Astrocyte of the spinal cord (primary cell): ENCODE measurements at regions not wholly inside any gene's neighbourhood (a gene's known extent, or its start where the extent isn't known, plus 50 kb on each side); places are given as distances from the start of the nearest gene placed in this dataset.
"Not testable (repeated sequence)": the region's sequence is repeated elsewhere in the genome, so short reads cannot be mapped to it uniquely, and the experiment has no call there.

Source experiments
- DNase-seq: peaks from one replicate; pipeline ENCODE4 v3.0.0; 2011; ENCODE audit warnings: low read depth, low spot score
- H3K4me3 ChIP-seq: 2 replicates; pipeline ENCODE4 v1.5.1; 2011; ENCODE audit warnings: low read depth, mild to moderate bottlenecking, low read length, moderate library complexity
- in situ Hi-C: cut with HindIII; loops from 2 replicates; pipeline ENCODE4 v1.10.0; 2017; ENCODE audit warnings: low sequenced_read_pairs
- TF ChIP-seq, protein P1 (sequence below): IDR thresholded peaks from 2 replicates; pipeline ENCODE4 v1.5.1; 2012; ENCODE audit warnings: low read depth, mild to moderate bottlenecking, low read length, inconsistent platforms

DNA sequence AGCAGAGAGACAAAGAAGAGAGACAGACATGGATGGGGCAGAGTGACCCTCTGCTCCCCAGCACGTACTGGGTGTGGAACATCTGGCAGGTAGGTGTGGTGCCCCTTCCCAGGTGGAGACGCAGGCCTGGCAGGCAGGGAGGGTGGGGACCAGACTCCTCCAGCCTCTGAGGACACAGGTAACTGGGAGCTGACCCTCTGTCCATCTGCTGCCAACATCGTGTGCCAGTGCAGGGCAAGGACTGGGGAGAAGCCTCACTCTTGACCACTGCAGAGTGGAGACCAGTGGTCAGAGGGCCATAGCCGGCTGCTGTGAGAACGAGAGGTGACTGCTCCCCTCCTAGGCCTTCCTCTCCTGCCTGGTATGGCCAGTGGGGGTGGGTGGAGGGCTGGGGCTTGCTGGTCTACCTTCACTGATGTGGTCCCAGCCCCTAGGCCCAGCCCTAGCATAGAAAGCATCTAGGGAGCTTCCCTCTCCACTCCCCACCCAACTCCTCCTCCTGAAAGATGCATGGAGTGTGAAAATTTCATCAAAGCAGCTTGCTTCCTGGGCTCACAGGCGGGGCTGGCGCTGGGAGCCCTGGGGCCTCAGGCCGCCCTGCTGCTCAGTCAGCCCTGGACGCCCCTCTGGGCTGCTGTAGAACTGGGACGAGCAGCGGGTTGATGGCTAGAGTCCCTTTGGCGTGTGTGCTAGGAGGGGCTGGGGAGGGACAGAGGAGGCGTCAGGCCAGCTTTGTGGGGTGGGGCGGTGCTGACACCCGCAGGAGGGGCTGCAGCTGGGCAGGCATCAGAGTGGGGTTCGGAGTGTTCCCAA is 90.3 kb downstream of the PLXNA1 start:
- no peak for DNase-seq
- TF ChIP-seq, protein P1, sequence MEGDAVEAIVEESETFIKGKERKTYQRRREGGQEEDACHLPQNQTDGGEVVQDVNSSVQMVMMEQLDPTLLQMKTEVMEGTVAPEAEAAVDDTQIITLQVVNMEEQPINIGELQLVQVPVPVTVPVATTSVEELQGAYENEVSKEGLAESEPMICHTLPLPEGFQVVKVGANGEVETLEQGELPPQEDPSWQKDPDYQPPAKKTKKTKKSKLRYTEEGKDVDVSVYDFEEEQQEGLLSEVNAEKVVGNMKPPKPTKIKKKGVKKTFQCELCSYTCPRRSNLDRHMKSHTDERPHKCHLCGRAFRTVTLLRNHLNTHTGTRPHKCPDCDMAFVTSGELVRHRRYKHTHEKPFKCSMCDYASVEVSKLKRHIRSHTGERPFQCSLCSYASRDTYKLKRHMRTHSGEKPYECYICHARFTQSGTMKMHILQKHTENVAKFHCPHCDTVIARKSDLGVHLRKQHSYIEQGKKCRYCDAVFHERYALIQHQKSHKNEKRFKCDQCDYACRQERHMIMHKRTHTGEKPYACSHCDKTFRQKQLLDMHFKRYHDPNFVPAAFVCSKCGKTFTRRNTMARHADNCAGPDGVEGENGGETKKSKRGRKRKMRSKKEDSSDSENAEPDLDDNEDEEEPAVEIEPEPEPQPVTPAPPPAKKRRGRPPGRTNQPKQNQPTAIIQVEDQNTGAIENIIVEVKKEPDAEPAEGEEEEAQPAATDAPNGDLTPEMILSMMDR, result no peak
- H3K4me3 ChIP-seq, result no peak overlapping the region
- in situ Hi-C loops, result no loop called here

DNA sequence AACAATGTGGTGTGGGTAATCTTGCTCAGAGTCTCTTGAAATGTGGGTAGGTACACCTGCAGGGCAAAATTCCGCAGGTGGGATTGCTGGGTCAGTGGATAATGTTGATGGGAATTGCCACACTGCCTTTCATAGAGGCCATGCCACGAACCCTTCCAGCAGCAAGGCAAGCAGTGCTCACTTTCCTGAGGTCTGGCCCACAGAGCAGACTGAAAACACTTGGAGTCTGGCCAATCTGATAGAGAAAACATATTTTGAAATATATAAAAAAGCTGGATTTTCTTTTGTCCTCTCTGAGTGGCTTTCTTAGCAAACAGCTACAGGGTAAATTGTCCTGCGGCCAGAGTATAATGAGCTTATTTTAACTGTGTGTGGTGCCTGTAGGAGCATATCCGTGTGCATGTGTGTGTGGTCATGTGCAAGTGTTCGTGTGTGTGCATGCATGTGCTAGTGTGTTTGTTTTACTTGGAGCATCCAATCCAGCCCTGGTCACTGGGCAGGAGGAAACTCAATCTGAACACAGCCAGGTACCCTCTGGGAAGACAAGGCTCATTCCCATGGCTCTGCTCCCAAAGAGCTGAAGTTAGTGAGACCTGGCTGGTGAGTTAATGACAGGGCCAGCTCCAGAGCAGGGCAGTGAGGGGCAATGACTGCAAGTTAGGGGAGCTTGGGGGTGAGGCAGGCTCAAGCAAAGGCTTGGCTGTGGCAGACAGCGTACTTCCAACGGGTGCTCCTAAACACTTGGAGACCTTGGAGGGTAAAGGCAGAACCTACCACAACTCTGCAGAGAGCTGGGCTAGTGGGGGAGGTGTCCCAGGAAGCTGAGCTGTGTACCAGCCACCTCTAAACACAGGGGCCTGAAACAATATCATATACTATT is 91.3 kb downstream of the PLXNA1 start:
- in situ Hi-C loops, result no loop called here
- no peak for DNase-seq
- no peak overlapping the region for H3K4me3 ChIP-seq
- TF ChIP-seq, protein P1, result no peak

DNA sequence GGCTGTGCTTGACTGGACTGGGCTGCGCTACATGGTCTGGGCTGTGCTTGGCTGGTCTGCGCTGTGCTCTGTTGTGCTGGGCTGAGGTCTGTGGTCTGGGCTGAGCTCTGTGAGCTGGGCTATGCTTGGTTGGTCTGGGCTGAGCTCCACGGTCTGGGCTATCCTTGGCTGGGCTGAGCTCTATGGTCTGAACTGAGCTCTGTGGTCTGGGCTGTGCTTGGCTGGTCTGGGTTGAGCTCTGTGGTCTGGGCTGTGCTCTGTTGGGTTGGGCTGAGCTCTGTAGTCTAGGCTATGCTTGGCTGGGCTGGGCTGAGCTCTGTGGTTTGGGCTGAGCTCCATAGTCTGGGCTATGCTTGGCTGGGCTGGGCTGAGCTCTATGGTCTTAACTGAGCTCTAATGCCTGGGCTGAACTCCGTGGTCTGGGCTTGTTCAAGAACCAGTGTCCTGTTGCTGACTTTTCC is 92.0 kb downstream of the PLXNA1 start:
- TF ChIP-seq, protein P1, result no peak
- peak; percentile 61 for DNase-seq
- no peak overlapping the region for H3K4me3 ChIP-seq
- in situ Hi-C loops, result no loop called here

DNA sequence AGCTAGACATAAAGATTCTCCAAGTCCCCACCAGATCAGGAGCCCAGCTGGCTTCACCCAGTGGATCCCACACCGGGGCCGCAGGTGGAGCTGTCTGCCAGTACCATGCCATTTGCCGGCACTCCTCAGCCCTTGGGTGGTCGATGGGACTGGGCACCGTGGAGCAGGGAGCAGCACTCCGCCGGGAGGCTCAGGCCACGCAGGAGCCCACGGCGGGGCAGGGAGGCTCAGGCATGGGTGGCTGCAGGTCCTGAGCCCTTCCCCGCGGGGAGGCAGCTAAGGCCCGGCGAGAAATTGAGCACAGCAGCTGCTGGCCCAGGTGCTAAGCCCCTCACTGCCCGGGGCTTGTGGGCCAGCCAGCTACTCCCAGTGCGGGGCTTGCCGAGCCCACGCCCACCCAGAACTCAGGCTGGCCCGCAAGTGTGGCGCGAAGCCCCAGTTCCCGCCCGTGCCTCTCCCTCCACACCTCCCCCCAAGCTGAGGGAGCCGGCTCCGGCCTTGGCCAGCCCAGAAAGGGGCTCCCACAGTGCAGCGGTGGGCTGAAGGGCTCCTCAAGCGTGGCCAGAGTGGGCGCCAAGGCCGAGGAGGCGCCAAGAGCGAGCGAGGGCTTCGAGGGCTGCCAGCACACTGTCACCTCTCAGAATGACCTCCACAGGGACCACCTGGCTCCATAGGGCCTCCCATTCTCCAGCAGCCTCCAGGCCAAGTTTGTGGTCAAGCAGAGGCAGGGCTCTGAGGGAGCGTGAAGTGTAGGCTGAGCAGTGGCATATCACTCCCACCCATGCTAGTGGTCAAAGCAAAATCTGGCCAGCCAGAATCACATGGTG is 93.5 kb downstream of the PLXNA1 start:
- H3K4me3 ChIP-seq, in situ Hi-C loops, DNase-seq: not testable (repeated sequence)

DNA sequence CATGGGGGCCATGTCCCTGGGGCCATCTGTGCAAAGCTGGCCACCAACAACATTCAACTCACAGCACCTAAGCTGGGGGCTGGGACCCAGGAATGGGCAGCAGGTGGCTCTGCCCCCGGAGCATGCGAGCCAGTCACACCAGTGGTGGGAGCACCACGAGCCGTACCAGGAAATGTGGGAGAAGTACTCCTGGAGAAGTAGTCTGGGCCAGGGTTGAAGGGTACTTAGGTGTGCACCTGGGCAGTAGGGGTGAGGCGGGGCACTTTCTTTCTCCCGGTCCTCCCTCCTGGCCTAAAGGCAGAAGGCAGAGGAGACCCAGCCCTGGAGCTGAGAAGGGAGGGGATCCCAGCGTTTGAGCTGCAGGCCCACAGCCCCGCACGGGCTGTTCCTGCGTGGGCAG is 94.2 kb downstream of the PLXNA1 start:
- no peak for DNase-seq
- H3K4me3 ChIP-seq, result no peak overlapping the region
- TF ChIP-seq, protein P1, result no peak
- in situ Hi-C loops, result no loop called here

DNA sequence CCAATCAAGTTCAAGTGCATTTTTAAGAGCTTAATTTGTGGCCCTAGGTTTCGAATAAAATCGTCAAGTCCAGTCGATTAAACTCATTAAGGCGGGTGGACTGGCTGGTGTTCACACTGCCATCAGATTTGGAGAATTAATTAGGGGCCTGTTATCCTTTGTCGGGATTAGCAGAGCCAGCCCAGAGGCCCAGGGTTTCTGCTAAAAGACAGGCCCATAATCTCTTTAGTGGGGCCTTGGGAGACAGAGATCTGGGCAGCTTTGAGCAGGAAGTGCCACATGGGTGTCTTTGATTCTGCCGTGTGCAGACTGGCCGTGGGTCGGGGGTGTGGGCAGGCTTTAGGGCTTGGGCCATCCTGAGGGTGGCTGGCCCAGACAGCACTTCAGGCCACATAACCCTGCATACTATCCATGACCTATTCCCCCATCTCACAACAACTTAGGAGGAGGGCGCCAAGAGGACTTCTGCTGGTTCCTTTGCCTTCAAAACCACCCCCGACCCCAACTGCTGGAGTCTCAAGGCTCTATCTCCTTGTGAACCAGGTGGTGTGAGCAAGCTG is 94.7 kb downstream of the PLXNA1 start:
- TF ChIP-seq, protein P1, result no peak
- no peak overlapping the region for H3K4me3 ChIP-seq
- in situ Hi-C loops, result no loop called here
- DNase-seq, result no peak
